ENCODE measurements at regions not wholly inside any gene's neighbourhood (a gene's known extent, or its start where the extent isn't known, plus 50 kb on each side); places are given as distances from the start of the nearest gene placed in this dataset.

GRCh38 chr5:89282554-89283510, 399.8 kb upstream of the MEF2C start:
- no peak for DNase-seq

- no peak for DNase-seq
Measured at GRCh38 chr5:89281766-89282553, 399.0 kb upstream of the MEF2C start.

GRCh38 chr5:89281211-89281610, 398.2 kb upstream of the MEF2C start:
- no peak for DNase-seq

GRCh38 chr5:89280103-89281037, 397.4 kb upstream of the MEF2C start:
- no peak for DNase-seq

GRCh38 chr5:89279391-89280036, 396.5 kb upstream of the MEF2C start:
- DNase-seq: no peak

- DNase-seq: no peak
Measured at GRCh38 chr5:89277816-89278215, 394.8 kb upstream of the MEF2C start.

GRCh38 chr5:89276566-89277305, 393.8 kb upstream of the MEF2C start:
- DNase-seq: peak in 1 of 2 experiments; percentile 30

GRCh38 chr5:89275066-89275855, 392.3 kb upstream of the MEF2C start:
- DNase-seq: no peak

- no peak for DNase-seq
Measured at GRCh38 chr5:89273289-89273688, 390.3 kb upstream of the MEF2C start.

- no peak for DNase-seq
Measured at GRCh38 chr5:89270901-89271300, 387.9 kb upstream of the MEF2C start.

- DNase-seq: no peak
Measured at GRCh38 chr5:89269721-89270120, 386.7 kb upstream of the MEF2C start.

GRCh38 chr5:89268460-89268859, 385.5 kb upstream of the MEF2C start:
- peak; percentile 55 to 77 for DNase-seq

- no peak for DNase-seq
Measured at GRCh38 chr5:89267788-89268187, 384.8 kb upstream of the MEF2C start.

GRCh38 chr5:89265511-89266179, 382.7 kb upstream of the MEF2C start:
- DNase-seq: no peak

GRCh38 chr5:89263846-89264245, 380.9 kb upstream of the MEF2C start:
- DNase-seq: peak in 1 of 2 experiments; percentile 4

GRCh38 chr5:89262030-89262429, 379.0 kb upstream of the MEF2C start:
- DNase-seq: no peak

- no peak for DNase-seq
Measured at GRCh38 chr5:89260254-89260653, 377.3 kb upstream of the MEF2C start.

GRCh38 chr5:89255845-89256463, 373.0 kb upstream of the MEF2C start:
- DNase-seq: peak; percentile 30 to 42

- DNase-seq: no peak
Measured at GRCh38 chr5:89253666-89254352, 370.8 kb upstream of the MEF2C start.

Data from Kasumi-1 (cell line).